GM10266 (cell line): ENCODE measurements at regions not wholly inside any gene's neighbourhood (a gene's known extent, or its start where the extent isn't known, plus 50 kb on each side); places are given as distances from the start of the nearest gene placed in this dataset.

Experiments used
- DNase-seq: peaks from one replicate; pipeline ENCODE4 v3.0.0; 2012; ENCODE audit errors: extremely low spot score
- CTCF ChIP-seq: IDR thresholded peaks from 2 replicates; pipeline ENCODE4 v1.5.1; 2012; ENCODE audit warnings: mild to moderate bottlenecking, low read depth; ENCODE audit not compliant: control insufficient read depth, insufficient read depth; ENCODE audit errors: missing control alignments

- no peak for TF ChIP-seq CTCF
- no peak for DNase-seq
Measured at GRCh38 chr21:43360441-43361126, 66.3 kb downstream of the SIK1 start.

- no peak for TF ChIP-seq CTCF
- no peak for DNase-seq
Measured at GRCh38 chr21:43358940-43359822, 67.8 kb downstream of the SIK1 start.

GRCh38 chr21:43357715-43358430 lies 69.1 kb downstream of the SIK1 start:
- DNase-seq: no peak
- TF ChIP-seq CTCF: no peak

- peak; percentile 46 for DNase-seq
- peak; percentile 50 for TF ChIP-seq CTCF
Measured at GRCh38 chr21:43355925-43356289, 71.0 kb downstream of the SIK1 start.

GRCh38 chr21:43355266-43355924 lies 71.5 kb downstream of the SIK1 start:
- TF ChIP-seq CTCF: no peak
- DNase-seq: no peak

- TF ChIP-seq CTCF: no peak
- no peak for DNase-seq
Measured at GRCh38 chr21:43354666-43355065, 72.3 kb downstream of the SIK1 start.

GRCh38 chr21:43354026-43354420 lies 72.9 kb downstream of the SIK1 start:
- no peak for DNase-seq

More at GRCh38 chr21:43354026-43354420, 72.9 kb downstream of the SIK1 start:
- TF ChIP-seq CTCF: no peak
